H54 (cell line): ENCODE measurements at regions not wholly inside any gene's neighbourhood (a gene's known extent, or its start where the extent isn't known, plus 50 kb on each side); places are given as distances from the start of the nearest gene placed in this dataset.
"Not testable (repeated sequence)": the region's sequence is repeated elsewhere in the genome, so short reads cannot be mapped to it uniquely, and the experiment has no call there.

Source experiments
- DNase-seq: peaks from one replicate; pipeline ENCODE4 v3.0.0; 2011; ENCODE audit warnings: low spot score, mixed read lengths; ENCODE audit not compliant: insufficient read length
- FAIRE-seq: peaks from 3 replicates; lab custom pipeline; 2011; peaks lifted over from hg19 to GRCh38; lab: Jason Lieb, UNC
- POLR2A ChIP-seq: IDR thresholded peaks from 2 replicates; pipeline ENCODE4 v1.6.1; 2011; ENCODE audit warnings: low read depth, mild to moderate bottlenecking, low read length

DNA sequence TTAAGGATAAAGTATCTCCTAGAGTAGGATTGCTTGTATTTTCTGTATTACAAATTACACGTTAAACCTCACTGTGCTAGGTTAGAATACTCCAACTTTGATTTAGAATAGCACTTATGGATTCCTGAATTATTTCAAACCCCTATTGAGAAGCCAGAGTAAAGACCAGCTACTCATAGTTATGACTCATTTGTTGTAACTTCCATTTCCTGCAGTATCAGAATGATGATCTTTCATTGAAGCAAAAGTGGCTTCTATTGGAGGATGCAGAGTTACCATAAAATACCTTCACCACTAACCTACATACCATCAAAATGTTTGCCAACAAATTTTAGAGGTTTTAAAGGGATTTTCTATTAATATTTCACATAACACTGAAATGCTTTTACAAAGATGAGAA is 1322.7 kb upstream of the ALCAM start:
- DNase-seq = no peak
- no peak for TF ChIP-seq POLR2A
- FAIRE-seq = peak; percentile 87

DNA sequence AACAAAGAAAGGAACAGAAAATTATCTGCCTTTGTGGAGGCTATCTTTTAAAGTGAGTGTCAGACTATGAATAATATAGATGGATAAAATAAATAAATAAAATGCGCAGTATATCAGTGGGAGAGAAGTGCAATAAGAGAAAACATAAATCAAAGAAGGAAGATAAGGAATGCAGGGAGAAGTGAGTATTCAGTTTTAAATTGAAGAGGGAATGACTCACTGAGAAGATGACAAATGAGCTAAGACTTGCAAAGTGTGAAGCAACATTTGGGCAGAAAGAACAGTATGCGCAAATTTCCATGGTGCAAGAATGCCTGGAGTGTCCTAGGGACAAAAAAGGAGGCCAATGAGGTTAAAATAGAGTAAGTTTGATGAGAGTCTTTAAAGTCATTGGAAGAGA is 1300.1 kb upstream of the ALCAM start:
- no peak for DNase-seq
- no peak for TF ChIP-seq POLR2A
- no peak for FAIRE-seq

DNA sequence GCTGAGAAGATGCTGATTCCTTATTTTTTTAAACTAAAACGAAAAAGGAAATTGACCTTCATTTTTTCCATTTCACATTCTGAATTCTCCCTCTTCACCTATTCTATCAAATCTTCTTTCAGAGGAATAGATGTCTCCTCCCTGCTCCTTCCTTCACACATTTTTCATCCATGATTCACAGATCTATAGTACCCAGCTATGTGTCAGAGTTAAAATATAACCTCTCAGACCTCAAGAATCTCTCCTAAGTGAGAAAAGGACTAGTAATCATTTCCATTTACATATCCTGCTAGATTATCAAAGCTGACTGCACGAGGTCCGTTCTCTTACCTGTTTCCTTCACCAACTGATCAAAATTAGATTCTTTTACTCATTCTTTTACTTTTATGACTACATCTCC is 1297.6 kb upstream of the ALCAM start:
- DNase-seq (peak; percentile 1), FAIRE-seq (no peak)
- TF ChIP-seq POLR2A = no peak

DNA sequence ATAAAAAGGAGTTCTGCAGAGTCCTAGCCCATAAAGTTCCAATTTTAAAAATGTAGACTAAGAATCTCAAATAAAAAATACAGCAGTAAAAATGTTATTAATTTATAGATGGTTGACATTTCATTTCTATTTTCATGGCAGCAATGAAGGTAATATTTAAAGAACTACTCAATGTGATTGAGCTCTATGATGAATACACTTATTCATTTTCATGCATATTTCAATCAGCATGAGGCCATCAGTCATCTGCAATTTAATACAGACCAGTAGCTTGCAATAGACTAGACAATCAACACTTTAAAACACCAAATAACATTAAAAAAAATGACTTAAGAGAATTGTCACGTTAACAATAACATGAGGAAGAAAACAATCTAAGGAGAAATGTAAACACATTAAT is 1295.8 kb upstream of the ALCAM start:
- FAIRE-seq (no peak), DNase-seq (no peak)
- TF ChIP-seq POLR2A = no peak

DNA sequence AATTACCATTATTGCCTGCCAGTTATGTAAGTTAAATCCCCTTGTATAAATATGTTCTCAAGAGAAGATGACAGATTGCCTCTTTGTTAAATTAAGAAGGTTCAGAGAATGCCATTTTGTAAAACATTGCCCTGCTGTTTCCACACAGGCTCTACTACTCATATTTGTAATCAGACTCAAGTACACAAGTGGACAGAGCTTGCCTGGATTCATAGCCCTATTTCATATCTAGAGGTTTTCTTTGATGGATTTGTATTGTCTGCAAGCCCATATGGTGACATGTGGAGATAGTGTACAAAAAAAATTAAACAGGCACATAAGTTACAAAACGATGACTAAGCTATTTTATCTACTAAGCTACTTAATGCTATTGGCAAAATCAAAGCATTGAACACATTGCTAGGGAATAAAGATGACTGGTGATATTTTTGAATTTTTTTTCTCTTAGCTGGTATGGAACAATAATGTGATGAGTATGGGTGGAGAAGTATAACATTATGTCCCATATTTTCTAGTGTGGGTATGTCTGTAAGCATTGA is 1286.6 kb upstream of the ALCAM start:
- DNase-seq = no peak
- FAIRE-seq = no peak
- TF ChIP-seq POLR2A = no peak

DNA sequence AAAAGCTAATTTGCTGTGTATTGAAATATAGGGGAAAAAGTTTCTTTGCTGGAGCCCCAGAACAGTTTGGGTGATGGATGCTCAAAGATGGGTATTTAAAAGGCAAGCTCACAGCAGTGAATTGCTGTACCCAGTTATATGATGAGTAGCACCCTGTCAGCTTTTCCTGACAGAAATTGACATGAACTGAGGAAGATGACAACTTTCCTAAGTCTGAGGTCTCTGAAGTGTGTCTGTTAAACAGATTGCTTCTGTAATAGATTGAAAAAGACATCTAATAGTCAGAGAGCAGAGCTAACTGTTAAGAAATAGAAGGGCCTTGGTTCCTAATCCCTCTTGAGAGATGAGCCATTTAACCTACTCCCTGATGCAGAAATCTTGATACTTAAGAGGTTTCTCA is 1278.0 kb upstream of the ALCAM start:
- FAIRE-seq = no peak
- TF ChIP-seq POLR2A = no peak
- no peak for DNase-seq

DNA sequence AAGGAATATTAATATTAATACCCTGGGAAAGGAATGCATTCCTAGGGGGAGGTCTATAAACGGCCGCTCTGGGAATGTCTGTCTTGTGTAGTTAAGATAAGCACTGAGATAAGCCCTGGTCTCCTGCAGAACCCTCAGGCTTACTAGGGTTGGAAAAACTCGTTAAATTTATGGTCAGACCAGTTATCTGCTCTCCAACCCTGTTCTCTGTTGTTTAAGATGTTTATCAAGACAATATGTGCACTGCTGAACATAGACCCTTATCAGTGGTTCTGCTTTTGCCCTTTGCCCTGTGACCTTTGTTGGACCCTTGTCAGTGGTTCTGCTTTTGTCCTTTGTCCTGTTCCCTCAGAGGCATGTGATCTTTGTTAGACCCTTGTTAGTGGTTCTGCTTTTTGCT is 1276.7 kb upstream of the ALCAM start:
- FAIRE-seq, DNase-seq: not testable (repeated sequence)

DNA sequence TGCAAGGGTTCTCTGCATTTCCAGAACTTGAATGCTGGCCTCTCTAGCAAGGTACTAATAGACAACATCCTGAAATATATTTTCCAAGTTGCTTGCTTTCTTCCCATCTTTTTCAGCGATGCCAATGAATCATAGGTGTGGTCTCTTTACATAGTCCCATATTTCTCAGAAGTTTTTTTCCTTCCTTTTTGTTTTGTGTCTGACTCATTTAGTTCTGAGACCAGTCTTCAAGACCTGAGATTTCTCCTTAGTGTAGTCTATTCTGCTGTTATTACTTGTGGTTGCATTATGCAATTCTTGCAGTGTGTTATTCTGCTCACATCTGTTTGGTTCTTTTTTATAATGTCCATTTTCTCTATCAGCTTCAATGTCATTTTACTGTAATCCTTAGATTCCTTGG is 1265.0 kb upstream of the ALCAM start:
- peak; percentile 48 for FAIRE-seq
- no peak for DNase-seq
- TF ChIP-seq POLR2A = no peak

DNA sequence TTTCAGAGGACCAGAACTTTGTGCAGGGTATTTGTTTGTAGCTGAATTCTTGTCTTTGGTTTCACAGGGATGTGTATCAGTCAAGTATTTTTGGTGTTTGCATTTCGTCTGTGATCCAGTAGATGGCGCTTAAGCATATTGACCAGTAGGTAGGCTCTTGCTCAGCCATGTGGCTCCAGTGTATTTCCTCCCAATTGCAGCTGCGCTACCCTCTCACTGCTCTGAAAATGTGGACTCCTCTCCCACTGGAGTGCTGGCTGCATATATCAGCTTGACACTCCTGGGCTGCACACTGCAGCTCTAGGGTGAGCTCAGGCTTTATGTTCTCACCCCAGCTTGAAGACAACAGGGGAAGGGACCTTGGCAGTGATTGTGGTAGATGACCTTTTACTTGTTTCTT is 1264.3 kb upstream of the ALCAM start:
- TF ChIP-seq POLR2A = no peak
- peak; percentile 98 for FAIRE-seq
- DNase-seq = peak; percentile 4

DNA sequence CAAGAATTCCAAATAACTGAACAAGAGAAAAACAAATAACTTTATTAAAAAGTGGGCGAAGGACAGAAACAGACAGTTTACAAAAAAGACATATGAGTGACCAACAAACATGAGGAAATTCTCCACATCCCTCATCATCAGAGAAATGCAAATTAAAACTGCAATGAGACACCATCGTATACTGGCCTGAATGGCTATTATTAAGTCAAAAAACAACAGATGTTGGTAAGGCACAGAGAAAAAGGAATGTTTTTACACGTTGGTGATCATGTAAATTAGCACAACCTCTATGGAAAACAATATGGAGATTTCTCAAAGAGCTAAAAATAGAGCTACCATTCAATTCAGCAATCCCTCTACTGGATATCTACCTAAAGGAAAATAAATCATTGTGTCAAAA is 1260.4 kb upstream of the ALCAM start:
- no peak for DNase-seq
- no peak for TF ChIP-seq POLR2A
- FAIRE-seq = no peak

DNA sequence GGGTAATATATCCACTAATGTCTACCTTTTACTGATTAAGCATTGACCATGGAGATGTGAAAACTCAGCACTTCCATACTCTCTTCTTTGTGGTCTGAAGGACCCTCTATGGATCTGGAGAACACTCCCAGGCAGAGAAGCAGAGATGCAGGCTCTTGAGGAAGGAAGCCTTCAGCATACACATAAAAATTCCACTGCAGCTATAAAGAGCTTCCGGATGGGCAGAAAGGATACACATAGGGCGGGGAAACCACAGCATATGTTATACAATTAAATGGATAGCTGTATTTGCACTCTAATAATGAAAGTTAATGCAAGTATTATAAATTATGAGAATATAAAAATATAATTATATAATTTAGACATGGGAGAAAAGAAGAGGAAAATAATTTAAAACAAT is 1258.2 kb upstream of the ALCAM start:
- TF ChIP-seq POLR2A = no peak
- DNase-seq = no peak
- no peak for FAIRE-seq

DNA sequence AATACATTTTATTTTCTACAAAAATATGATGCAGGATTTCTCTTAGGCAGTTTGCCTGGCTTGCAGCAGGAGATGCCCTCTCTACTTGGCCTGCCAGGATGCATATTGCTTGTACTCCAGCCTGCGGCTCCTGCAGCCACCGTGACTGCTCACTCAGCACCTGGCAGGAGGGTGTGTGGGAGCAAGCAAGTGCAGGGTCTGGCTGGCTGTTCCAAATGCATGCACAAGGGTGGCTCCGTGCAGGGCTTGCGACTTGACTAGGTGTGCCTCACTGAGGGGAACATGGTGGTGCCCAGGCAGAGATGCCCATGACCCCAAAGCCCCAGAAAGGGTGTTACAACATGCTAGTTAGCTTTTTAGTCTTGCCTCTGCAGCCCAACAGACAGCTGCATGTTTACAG is 1240.2 kb upstream of the ALCAM start:
- FAIRE-seq (no peak), DNase-seq (no peak)

DNA sequence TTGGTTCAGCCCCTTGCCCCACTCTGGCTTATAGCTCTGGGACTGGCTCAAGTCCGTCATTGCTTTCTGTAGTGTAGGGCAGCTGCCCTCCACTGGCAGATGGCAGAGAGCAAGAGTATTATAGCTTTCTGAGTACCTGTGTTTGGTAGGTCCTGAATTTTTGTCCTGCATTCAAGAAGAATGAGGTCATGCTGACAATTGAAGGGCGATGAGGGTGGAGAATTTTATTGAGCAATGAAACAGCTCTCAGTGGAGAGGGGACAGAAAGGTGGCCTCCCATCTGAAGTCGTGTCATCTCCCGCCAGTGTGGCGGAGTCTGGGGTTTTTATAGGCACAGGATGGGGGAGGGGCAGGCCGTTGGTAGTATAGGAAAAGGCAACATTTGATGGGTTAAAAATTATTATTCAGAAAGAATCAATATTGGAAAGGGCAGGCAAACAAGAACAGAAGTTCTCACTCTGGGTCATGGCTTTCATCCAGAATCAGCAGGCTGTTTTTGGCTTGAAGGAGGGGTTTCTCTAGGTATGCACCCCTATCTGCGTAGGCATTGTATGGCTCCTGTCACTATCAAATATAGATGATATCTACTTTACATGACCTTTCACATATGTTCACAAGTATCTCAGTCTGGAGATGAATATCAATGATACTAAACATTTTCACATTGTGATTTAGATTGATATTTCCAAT is 1239.7 kb upstream of the ALCAM start:
- no peak for FAIRE-seq

More for the DNA sequence above, 1240.2 kb upstream of the ALCAM start:
- TF ChIP-seq POLR2A = no peak

DNA sequence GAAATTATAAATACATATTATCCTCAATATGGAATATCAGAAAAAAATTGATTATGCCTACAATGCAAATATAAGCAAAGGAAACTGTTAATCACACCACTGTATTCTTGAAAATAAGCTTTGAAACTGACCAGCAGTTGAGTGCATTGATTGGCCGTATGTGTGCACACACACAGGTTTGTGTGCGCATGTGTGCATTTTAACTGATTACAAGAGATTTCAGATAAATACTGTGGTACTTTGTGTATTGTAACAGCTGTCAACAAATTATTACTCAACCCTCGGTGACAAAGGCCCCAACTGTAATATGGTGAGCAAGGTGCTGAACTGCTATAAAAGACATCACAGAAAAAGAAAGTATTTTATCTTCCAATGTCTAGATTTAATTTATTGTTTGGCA is 1238.9 kb upstream of the ALCAM start:
- no peak for FAIRE-seq
- TF ChIP-seq POLR2A = no peak
- no peak for DNase-seq

More for the DNA sequence above, 1239.7 kb upstream of the ALCAM start:
- no peak for DNase-seq
- no peak for TF ChIP-seq POLR2A

DNA sequence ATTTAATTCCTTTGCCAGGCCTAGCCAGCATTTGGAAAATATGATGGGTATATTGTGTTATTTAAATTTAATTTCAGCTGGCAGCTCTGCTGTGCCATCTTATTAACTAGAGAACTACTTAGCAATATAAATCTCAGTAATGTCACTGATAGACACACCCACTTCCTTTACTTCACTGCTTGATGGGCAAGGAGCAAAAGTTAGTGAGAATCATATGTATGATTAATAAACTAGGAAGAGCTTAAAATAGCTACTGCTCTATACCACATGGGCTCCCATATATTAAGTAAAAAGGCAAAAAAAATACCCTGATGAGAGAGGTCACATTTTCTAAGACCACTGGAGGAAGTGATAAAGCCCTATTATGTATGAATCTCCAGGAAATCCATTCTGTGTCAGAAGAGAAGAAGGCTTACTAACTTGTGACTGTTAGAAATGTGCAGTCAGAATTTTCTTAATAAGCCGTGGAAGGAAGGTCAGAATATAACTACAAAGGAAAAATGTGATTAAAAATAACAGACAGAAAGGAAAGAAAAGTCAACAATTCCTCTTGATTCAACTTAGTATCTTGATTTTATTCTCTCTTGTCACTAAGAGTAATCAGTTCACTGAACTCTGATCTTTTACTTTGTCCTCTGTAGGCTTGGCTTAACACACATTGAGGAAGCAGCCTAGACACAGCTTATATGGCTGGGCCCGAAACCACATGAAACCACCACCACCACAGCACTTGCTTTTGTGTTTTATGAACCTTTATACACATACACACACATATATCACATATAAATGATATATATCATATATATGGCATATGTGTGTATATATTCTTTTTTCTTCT is 1233.9 kb upstream of the ALCAM start:
- TF ChIP-seq POLR2A = no peak
- FAIRE-seq (no peak), DNase-seq (no peak)
